HG03442 (cell line): ENCODE measurements at regions not wholly inside any gene's neighbourhood (a gene's known extent, or its start where the extent isn't known, plus 50 kb on each side); places are given as distances from the start of the nearest gene placed in this dataset.

Experiments used
- ATAC-seq: cut with Tn5 transposase; IDR thresholded peaks from one replicate; pipeline ENCODE4 v1.9.1; 2021; ENCODE audit warnings: mild to moderate bottlenecking, moderate library complexity; ENCODE audit not compliant: unreplicated experiment

GRCh38 chr1:199033661-199034060 is 394.8 kb downstream of the PTPRC start:
- no peak for ATAC-seq

GRCh38 chr1:199038156-199038555 is 399.3 kb downstream of the PTPRC start:
- ATAC-seq: no peak

GRCh38 chr1:199040076-199040905 is 401.5 kb downstream of the PTPRC start:
- no peak for ATAC-seq

GRCh38 chr1:199041173-199041914 is 402.5 kb downstream of the PTPRC start:
- ATAC-seq: peak; percentile 98

- no peak for ATAC-seq
Measured at GRCh38 chr1:199042193-199042592, 403.4 kb downstream of the PTPRC start.

- ATAC-seq: no peak
Measured at GRCh38 chr1:199044191-199044590, 405.4 kb downstream of the PTPRC start.

GRCh38 chr1:199046618-199047017 is 407.8 kb downstream of the PTPRC start:
- no peak for ATAC-seq

- ATAC-seq: no peak
Measured at GRCh38 chr1:199054694-199055093, 415.9 kb downstream of the PTPRC start.

- ATAC-seq: no peak
Measured at GRCh38 chr1:199057322-199057721, 418.5 kb downstream of the PTPRC start.

- no peak for ATAC-seq
Measured at GRCh38 chr1:199058281-199058680, 419.4 kb downstream of the PTPRC start.

GRCh38 chr1:199064971-199065370 is 426.1 kb downstream of the PTPRC start:
- ATAC-seq: no peak

- peak; percentile 89 for ATAC-seq
Measured at GRCh38 chr1:199067483-199067882, 428.6 kb downstream of the PTPRC start.

GRCh38 chr1:199071080-199071479 is 432.2 kb downstream of the PTPRC start:
- no peak for ATAC-seq

GRCh38 chr1:199073166-199073565 is 434.3 kb downstream of the PTPRC start:
- ATAC-seq: no peak

- ATAC-seq: no peak
Measured at GRCh38 chr1:199075792-199076191, 437.0 kb downstream of the PTPRC start.

GRCh38 chr1:199079994-199080393 is 441.2 kb downstream of the PTPRC start:
- ATAC-seq: no peak

- peak; percentile 85 for ATAC-seq
Measured at GRCh38 chr1:199081739-199082138, 442.9 kb downstream of the PTPRC start.

- ATAC-seq: no peak
Measured at GRCh38 chr1:199082778-199083389, 444.0 kb downstream of the PTPRC start.

GRCh38 chr1:199083680-199084079 is 444.8 kb downstream of the PTPRC start:
- no peak for ATAC-seq

GRCh38 chr1:199084293-199084692 is 445.5 kb downstream of the PTPRC start:
- ATAC-seq: no peak

GRCh38 chr1:199085903-199086302 is 447.1 kb downstream of the PTPRC start:
- ATAC-seq: no peak

GRCh38 chr1:199087144-199087543 is 448.3 kb downstream of the PTPRC start:
- ATAC-seq: no peak
